HK-2 (cell line): ENCODE measurements at regions not wholly inside any gene's neighbourhood (a gene's known extent, or its start where the extent isn't known, plus 50 kb on each side); places are given as distances from the start of the nearest gene placed in this dataset.
"Not testable (repeated sequence)": the region's sequence is repeated elsewhere in the genome, so short reads cannot be mapped to it uniquely, and the experiment has no call there.

Source experiments
- DNase-seq: peaks from one replicate; pipeline ENCODE4 v3.0.0-alpha.2; 2018; ENCODE audit not compliant: unreplicated experiment

GRCh38 chr15:95068701-95069521 lies 837.5 kb downstream of the MCTP2 start:
- DNase-seq: no peak

DNA sequence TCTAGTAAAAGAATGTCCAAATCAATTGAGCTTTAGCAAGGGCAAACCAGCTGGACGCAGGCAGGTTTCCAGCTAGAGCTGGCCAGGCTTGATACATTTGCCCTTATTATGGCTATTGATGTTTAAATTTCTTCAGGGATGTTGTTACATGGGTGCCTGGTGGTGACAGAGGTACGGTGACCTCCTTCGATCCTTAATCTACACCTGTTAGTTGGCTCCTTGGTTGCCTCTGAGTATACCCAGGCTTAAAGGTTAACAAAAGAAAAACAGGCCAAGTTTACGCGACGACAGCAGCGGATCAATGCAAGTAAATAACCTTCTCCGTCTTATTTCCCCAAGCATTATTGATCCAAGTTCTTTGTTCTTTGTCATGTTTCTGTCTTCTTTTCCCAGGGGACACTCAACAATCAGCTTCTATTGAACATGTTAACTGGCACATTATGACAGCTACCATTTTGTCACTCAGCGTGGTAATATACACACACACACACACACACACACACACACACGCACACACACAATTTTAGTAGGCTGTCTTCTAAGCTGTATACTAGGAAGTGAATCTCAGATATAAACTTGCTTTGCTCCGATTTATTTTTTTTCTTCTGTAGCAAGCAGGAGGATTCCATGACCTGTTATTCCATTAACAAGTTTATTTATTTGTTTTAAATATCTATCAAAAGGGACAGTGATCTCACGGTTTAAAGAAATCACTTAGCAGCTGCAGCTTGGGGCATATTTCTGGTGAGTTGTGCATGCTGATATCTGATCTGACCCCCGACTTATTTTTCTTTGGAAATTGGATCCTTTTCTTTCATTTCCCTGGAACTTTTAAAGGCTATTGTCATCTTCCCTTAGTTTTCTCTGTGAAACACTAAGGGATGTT lies 844.7 kb downstream of the MCTP2 start:
- DNase-seq: no peak

DNA sequence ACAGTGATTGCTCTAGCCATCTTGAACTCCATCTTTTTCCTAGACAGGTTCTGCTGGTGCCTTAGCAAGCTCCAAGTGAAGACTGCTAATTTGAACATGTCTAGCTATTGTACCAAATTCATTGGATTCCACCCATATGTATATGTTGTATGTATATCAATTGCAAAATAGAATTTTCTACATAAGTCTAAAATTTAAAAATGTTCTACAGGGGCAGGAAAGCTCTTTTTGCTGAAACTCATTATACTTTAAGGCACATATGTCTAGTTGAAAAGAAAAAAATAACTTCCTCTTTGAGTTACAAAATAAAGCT lies 845.3 kb downstream of the MCTP2 start:
- DNase-seq: no peak

- no peak for DNase-seq
Observed at GRCh38 chr15:95078003-95078402, 846.6 kb downstream of the MCTP2 start.

DNA sequence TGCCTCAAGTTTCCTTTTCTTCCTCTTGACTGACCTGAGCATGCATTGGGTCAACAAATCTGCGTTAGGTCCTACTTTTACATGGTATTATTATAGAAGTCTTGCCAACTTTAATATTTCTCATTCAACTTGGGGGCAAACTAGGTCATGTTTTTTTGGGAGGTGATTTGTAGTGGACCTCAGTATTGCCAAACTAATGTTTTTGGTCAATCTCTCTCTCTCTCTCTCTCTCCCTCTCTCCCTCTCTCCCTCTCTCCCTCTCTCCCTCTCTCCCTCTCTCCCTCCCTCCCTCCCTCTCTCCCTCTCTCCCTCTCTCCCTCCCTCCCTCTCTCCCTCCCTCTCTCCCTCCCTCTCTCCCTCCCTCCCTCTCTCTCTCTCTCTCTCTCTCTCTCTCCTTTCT lies 848.9 kb downstream of the MCTP2 start:
- not testable (repeated sequence) for DNase-seq

GRCh38 chr15:95085056-95085455 lies 853.7 kb downstream of the MCTP2 start:
- DNase-seq: no peak

GRCh38 chr15:95086531-95087252 lies 855.3 kb downstream of the MCTP2 start:
- peak; percentile 12 for DNase-seq

DNA sequence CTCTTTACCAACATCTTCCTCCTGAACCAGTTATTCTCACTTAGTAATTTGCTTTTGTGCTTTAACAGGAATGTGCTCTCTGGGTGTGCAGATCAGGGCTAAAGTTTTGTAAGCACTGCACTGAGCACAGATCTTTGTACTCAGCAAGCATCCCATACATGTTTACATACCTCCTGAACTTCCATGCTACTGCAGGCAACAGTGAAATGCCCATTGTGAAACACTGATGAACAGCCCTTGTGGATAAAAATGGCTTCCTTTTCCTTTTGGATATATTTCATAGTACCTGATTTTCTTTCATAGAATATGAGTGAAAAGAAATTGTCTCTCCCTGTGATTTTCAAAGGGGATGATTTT lies 855.9 kb downstream of the MCTP2 start:
- DNase-seq: no peak

DNA sequence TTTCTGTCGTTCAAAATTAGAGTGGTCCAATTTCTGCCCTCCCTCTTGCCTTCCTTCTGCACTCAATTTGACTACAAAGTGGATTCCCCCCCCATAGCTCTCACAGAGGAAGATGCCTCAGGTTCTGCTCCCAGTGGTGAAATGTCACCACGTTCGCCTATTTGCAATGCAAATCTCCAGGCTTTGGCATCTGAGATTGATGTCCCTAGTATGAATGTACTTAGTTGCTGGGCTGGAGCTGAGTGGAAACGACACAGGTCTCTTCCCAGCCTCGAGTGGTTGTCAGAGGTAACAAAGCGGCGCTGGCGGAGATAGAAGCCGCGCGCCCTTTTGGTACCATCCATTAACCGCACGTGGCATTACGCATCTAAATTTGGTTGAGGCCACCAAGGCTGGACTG lies 860.1 kb downstream of the MCTP2 start:
- DNase-seq: no peak

- DNase-seq: no peak
Observed at GRCh38 chr15:95095250-95095649, 863.9 kb downstream of the MCTP2 start.

GRCh38 chr15:95096651-95097050 lies 865.3 kb downstream of the MCTP2 start:
- DNase-seq: no peak

GRCh38 chr15:95097361-95097760 lies 866.0 kb downstream of the MCTP2 start:
- DNase-seq: no peak

DNA sequence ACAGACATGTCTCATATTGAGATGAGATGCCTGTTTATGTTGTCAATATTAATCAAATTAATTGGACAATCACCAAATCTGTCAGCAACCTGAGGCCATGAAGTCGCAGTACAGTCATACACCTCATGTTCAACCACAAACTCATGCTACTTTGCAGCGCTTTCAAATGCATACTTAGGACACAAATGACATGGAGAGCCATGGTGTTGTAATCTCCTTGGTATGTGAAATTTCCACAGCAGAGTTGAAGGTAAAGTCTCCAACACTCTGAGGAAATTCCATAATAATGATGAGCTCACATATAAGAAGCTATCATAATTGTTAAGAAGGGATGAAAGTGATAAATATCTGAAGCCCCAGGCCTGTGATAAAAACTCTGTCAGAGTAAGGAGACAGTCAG lies 873.9 kb downstream of the MCTP2 start:
- no peak for DNase-seq

DNA sequence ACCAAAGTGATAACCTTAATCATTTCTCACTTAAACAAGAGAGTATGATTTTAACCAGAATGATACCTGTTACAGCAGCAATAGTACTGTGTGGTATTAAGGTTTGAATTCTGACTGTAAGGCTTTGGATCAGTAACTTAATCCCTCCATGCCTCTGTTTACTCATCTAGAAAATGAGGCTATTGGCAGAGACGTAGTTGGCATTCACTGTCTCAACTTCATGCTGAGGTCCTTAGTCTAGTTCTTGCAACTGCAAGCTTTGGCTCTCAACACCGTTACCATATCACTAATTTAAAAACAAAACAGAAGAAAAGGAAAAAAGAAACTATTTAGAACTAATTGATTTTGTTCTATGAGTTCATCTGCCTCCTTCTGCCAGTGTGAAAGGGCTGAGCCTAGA lies 875.4 kb downstream of the MCTP2 start:
- no peak for DNase-seq

DNA sequence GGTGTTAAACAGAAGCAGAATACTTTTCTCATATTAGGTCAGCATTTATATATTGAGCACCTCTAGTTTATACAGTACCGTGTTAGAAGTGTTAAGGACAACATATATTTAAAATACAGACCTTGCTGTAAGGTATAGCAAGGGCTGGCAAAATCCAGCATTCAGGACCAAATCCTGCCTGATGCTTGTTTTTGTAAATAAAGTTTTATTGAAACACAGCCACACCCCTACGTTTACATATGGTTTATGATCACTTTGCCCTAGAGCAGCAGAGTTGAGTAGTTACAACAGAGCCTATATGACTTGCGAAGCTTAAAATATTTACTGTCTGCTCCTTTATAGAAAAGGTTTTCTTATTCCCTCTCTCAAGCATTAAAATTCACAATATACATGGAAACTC lies 877.3 kb downstream of the MCTP2 start:
- no peak for DNase-seq

DNA sequence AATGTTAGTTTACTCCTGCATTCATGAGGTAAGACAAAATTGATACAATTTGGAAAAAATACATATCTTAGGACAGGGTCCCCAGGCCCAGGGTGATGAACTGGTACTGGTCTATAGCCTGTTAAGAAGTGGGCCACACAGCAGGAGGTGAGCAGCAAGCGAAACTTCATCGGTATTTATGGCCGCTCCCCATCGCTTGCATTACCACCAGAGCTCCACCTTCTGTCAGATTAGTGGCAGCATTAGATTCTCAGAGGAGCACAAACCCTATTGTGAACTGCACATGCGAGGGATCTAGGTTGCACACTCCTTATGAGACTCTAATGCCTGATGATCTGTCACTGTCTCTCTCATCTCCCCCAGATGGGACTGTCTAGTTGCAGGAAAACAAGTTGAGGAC lies 880.6 kb downstream of the MCTP2 start:
- no peak for DNase-seq

GRCh38 chr15:95113041-95113440 lies 881.7 kb downstream of the MCTP2 start:
- no peak for DNase-seq

DNA sequence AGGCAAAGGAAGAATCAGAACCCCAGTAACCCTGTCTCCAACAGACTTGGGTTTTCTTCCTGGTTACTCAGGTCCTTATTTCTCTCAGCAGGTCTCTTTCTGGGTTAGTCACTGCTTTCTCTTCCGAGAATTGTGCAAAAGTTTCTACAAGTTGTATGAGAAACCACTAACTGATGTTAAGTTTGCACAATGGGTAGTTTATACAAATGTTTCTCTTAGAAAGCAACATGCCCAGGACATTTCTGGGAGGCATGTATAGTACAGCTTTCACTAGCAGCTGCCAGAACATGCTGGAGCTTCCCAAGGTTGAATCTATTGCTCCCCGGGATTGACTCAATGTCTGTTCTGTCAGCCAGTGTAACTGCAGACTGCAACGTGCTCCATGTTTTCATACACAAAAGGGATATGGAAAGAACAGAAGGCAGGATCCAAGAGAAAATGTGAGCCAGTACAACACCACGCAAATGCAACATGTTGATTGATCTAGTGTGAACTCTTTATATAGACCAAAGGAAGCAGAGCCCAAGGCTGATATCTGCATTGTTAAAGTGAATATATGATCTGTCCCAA lies 887.8 kb downstream of the MCTP2 start:
- no peak for DNase-seq

- no peak for DNase-seq
Observed at GRCh38 chr15:95120595-95120994, 889.2 kb downstream of the MCTP2 start.

- DNase-seq: no peak
Observed at GRCh38 chr15:95121191-95121590, 889.8 kb downstream of the MCTP2 start.

DNA sequence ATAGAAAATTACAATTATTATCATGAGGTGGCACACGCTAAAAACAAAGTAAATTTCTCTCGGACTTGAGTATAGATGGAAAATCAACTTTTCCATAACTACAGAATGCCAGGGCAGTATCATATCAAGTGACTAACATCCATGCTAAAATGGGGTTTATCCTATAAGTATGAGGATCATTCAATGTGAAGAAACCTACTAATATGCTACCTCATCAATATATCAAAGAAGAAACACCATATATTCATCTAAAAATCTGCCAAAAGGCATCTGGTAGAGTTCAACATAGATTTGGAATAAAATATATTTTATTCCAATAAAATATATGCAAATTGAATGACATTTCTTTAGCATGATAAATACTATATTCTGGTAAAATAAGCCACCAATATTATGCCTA lies 894.4 kb downstream of the MCTP2 start:
- no peak for DNase-seq

DNA sequence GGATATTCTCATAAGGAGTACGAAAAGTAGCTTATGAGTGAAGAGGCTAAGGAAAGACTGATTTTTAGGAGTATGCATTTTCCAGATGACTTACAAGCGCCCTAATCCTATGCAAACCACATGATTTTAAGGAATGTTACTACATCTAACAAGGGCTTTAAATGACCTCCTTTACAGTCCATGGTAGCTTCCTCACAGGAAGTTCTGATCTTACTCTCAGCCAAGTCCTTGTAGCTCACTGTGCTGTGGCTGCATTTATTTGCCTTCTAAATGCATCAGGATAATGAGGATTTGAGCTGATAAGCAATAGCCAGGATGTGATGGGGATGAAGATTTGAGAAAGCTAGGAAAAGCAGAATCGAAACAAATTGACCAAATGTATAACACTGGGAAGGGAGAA lies 896.0 kb downstream of the MCTP2 start:
- DNase-seq: no peak
